Smooth muscle cell of the brain vasculature (primary cell): ENCODE measurements at regions not wholly inside any gene's neighbourhood (a gene's known extent, or its start where the extent isn't known, plus 50 kb on each side); places are given as distances from the start of the nearest gene placed in this dataset.

ENCODE experiments used
- DNase-seq: peaks from one replicate; pipeline ENCODE4 v3.0.0-alpha.2; 2012; ENCODE audit warnings: low read depth, low spot score

DNA sequence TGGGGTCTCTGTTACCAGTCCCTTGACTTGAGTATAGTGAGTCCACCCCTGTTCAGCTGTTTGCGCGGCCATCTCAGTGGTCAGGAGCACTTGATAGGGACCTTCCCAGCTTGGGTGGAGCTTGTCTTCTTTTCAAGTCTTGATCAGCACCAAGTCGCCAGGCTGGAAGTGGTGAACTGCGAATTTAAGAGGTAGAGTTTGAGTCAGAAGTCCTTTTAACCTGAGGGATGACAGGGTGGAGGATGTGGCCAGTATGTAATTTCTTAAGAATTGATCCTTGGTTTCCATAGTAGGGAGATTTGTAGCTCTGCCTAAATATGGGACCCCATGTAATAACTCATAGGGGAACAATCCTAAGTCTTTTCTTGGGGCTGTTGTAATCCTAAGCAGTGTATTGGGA is 86.3 kb upstream of the XCR1 start:
- no peak for DNase-seq

- DNase-seq = no peak
Observed at GRCh38 chr3:46112984-46113383, 85.7 kb upstream of the XCR1 start.

GRCh38 chr3:46112296-46112695 is 85.0 kb upstream of the XCR1 start:
- DNase-seq = no peak

GRCh38 chr3:46110701-46111493 is 83.6 kb upstream of the XCR1 start:
- peak; percentile 52 for DNase-seq

- no peak for DNase-seq
Observed at GRCh38 chr3:46107682-46108081, 80.4 kb upstream of the XCR1 start.

- no peak for DNase-seq
Observed at GRCh38 chr3:46105306-46105919, 78.1 kb upstream of the XCR1 start.

GRCh38 chr3:46104706-46105105 is 77.4 kb upstream of the XCR1 start:
- DNase-seq = no peak

DNA sequence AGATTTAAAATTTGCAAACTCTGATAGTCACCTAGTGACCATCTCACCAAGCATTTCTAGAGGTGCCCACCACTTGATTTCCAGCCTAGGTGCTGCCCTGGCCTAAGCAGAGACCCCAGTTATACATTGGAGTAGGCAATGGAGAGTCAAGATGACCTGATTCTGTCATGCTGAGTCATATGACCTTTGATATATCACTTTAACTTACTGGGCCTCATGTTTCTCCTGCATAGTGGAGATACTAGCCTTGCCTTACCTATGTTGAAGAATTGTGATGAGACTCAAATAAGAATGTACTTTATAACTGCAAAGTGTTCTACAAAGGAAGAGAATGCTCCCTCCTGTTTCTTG is 75.5 kb upstream of the XCR1 start:
- DNase-seq = no peak

GRCh38 chr3:46102059-46102779 is 74.9 kb upstream of the XCR1 start:
- no peak for DNase-seq

DNA sequence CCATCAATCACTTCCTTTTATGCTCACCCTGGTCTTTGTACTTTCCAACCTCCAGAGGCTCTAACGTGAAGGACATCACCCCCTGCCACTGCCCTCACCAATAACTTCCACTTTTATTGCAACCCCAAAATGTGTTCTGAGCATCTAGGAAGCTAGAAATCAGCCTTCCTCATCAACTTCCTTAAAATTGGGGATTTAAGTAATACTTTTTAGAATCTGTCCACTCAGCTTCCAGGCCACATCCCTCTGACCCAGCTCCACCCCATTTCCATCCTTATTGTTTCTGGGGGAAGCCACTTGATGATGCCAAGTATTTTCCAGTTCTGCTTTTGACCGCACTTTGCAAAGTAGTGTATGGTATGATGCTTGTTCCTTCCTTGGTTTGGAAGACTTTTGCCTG is 73.5 kb upstream of the XCR1 start:
- DNase-seq = no peak

GRCh38 chr3:46098319-46098761 is 71.1 kb upstream of the XCR1 start:
- no peak for DNase-seq

DNA sequence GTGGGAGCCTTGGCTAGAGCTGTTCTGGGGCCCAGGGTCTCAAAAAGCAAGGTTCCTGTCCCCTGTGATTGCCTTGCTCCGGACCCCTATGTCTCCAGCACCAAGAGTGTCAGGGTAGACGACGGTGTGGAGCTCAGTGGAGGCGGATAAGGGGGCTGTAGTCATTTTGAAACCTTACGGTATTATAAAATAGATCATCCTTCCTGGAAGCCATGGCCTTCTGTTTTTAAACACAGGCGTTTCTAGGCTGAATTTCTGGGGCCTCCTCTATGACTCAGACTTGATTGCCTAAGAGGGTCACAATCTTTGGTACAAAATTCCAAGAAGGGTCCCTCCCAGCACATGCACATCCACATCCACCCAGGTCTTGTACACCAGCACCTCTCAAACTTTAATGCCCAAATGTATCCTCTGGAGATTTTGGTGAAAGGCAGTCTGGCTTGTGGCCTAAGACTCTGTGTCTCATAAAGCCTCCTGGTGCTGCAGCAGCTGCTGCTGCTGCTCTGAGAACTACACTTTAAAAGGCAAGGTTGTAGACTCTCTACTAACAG is 70.5 kb upstream of the XCR1 start:
- DNase-seq = no peak

DNA sequence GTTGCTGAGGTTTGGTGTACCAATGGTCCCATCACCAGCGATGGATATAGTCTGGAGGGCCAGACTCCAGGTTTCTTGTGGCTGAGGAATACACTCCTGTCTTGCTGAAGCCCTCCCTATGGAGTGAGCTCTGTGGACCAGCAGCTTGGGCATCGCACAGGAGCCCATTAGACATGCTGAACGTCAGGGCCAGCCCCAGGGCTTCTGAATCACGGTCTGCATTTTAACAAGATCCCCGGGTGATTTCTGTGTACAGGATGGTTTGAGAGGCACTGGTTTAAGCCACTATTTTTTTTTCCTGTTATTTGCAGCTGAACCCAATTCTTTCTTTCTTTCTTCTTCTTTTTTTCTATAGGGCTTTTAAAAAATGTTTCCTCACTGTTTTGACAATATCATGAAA is 69.5 kb upstream of the XCR1 start:
- no peak for DNase-seq

DNA sequence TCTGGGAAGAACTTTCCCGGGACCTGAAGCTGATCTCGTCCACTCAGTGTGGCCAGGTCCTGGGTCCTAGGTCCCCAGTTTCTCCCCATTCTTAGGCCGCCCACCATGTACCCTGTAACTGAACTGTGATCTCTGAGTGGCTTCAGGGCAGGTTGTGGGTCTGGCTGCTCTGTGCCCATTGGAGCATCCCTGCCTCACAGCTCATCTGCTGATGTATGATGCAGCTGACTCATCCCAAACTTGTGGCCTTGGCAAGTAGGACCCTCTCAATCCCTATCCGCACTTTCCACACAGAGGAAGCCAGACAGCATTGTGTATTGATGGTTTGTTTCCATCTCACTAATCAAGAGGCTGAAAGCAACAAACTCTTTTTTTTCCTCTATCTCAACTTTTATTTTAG is 69.1 kb upstream of the XCR1 start:
- DNase-seq = no peak

DNA sequence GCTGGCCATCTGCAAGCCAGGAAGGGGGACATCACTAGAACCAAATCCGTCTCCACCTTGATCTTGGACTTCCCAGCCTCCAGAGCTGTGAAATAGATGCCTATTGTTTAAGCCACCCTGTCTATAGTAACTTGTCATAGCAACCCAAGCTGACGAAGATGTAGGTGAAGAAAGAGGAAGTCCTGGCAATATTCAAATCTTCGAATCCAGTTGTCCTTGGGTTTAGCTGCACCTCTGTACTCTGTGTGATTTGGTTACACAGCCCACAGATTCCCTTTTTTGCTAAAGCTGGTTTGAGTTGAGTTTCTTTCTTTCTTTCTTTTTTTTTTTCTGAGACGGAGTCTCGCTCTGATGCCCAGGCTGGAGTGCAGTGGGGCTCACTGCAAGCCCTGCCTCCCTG is 68.0 kb upstream of the XCR1 start:
- no peak for DNase-seq

- DNase-seq = no peak
Observed at GRCh38 chr3:46094506-46094905, 67.2 kb upstream of the XCR1 start.

DNA sequence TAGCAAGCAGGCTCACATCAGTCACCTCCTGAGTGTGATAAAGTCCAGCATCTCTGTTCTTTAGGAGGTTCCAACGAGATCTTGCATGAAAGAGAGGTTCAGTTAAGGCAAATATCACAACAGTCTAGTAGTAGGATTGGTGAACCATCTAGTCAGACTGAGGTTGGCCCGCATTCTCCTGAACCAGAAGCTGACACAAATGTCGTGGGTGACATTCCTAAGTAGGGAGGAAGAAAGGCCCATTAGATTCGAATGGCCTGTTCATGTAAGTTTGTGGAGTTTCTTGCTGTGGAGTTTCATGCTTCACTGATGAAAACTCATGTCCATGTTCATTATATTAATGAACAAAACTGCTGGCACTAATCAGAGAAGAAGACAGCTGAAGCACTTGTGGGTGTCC is 66.7 kb upstream of the XCR1 start:
- no peak for DNase-seq

DNA sequence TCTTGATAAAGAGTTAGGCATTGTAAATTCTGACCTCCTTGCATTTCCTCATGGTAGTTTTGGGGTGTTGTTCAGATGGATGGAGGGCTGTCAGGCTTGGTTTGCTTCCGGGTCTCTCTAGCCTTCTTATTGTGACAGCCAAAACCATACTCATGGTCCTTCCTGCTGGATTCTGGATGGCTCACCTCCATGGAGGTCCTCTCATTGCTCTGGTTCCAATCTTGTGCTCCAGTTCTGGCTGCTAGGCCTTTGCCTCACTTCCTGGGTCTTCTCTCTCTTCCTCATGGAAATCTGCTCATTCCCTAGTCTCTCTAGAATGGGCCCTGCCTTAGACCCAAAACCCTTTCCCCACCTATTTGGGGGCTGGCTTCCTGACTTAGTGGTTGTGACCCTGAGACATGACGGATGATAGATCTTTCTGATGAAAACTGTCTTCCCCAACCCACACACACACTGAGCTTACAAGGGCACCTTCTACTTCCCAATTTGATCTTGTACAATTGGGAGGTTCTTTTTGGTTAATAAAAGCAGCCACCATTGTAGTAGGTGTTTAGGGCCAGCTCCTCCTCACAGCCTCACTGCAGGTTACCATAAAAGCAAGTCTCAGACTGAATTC is 66.2 kb upstream of the XCR1 start:
- no peak for DNase-seq

- no peak for DNase-seq
Observed at GRCh38 chr3:46092702-46093080, 65.4 kb upstream of the XCR1 start.

DNA sequence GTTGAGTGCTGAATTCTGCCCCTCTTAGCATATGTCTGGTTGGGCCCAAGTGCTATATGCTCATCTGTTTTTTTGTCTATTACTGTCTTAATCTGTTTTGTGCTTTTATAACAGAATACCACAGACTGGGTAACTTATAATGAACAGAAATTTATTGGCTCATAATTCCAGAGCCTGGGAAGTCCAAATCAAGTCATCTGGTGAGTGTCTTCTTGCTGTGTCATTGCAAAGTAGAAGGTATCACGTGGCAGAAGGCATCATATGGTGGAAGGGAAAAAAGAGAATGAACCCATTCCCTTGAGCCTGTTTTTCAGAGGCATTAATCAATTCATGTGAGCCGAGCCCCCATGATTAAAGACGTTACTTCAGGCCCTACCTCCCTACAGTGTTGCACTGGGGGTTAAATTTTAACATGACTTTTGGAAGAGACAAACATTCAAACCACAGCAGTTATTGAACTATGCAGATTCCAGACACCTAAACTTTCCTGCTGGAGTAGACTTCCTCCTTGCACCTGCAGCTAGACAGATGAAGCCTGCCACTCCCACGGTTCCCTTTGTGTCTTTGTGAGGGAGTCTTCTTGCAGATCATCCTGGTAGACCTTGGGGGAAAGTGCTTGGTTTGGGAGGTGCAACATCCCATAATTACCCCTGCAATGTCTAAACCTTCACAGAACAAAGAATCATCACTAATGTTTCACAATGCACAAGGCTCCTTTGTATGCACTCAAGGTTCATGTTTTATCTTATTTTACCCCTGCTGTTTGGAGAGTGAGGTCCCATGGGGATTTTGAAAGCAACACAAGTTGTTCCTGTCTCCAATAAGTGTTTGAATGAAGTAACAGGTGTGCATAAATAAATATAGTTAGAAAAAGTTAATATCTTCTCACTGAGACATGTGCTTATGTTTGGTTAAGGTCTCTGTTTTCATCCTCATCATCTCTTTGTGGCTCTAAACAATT is 64.7 kb upstream of the XCR1 start:
- DNase-seq = no peak

DNA sequence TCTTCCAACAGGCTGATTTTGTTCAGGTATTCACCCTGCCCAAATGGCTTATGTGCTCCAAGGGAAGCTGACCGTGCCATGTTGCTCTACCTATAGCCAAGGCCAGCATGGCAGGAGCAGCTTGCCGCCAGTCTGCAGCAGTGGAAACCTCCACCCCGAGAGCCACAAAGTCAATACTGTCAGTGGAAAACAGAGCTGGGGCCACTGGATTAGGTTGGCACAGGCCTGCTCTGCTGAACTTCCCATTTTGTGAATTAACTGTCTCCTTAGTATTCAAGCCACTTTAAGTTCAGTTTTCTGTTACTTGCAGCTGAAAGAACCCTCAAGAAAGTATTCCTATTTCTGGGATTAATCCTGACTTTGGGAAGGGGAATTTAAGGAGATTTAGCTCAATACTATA is 63.8 kb upstream of the XCR1 start:
- no peak for DNase-seq
